Lower leg skin (tissue), 3 donors: ENCODE measurements at regions not wholly inside any gene's neighbourhood (a gene's known extent, or its start where the extent isn't known, plus 50 kb on each side); places are given as distances from the start of the nearest gene placed in this dataset.

ENCODE experiments used
- POLR2A ChIP-seq, 2 donors: fragments of 450-650 bp; IDR thresholded peaks; one replicate each; pipeline ENCODE4 v1.6.1; 2016 to 2017; ENCODE audit warnings: antibody characterized with exemption in 2 of 2, mild to moderate bottlenecking in 1 of 2, moderate library complexity in 1 of 2
- TF ChIP-seq, protein P1 (sequence below), 3 donors: fragments of 450-650 bp; IDR thresholded peaks; one replicate each; pipeline ENCODE4 v1.5.1; 2016; ENCODE audit warnings: antibody characterized with exemption in 3 of 3, mild to moderate bottlenecking in 3 of 3, moderate library complexity in 2 of 3

DNA sequence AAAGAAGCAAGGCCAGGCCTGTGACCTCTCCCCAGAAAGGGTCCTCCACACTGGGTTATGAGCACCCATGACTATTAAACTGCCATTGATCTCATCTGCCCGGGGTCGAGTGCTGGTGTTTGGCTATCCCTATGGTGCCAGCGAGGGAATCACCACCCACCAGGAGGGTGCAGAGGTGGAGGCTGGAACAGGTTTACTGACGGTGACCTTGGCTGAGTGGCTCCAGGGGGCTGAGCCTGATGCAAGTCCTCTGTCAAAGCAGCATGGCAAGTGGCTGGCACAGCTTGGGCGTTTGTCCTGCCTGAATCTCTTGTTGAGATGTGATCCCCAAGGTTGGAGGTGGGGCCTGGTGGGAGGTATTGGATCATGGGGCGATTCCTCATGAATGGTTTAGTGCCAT is 196.4 kb upstream of the HDAC4 start:
- TF ChIP-seq, protein P1, sequence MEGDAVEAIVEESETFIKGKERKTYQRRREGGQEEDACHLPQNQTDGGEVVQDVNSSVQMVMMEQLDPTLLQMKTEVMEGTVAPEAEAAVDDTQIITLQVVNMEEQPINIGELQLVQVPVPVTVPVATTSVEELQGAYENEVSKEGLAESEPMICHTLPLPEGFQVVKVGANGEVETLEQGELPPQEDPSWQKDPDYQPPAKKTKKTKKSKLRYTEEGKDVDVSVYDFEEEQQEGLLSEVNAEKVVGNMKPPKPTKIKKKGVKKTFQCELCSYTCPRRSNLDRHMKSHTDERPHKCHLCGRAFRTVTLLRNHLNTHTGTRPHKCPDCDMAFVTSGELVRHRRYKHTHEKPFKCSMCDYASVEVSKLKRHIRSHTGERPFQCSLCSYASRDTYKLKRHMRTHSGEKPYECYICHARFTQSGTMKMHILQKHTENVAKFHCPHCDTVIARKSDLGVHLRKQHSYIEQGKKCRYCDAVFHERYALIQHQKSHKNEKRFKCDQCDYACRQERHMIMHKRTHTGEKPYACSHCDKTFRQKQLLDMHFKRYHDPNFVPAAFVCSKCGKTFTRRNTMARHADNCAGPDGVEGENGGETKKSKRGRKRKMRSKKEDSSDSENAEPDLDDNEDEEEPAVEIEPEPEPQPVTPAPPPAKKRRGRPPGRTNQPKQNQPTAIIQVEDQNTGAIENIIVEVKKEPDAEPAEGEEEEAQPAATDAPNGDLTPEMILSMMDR (IDR thresholded peaks at IDR 0.05) = no peak
- TF ChIP-seq POLR2A (IDR thresholded peaks at IDR 0.05) = no peak
